ENCODE measurements at regions not wholly inside any gene's neighbourhood (a gene's known extent, or its start where the extent isn't known, plus 50 kb on each side); places are given as distances from the start of the nearest gene placed in this dataset.

GRCh38 chr9:108517651-108518365 is 338.0 kb downstream of the ACTL7B start:
- no peak for TF ChIP-seq CTCF (IDR thresholded peaks at IDR 0.05; ENCODE audit: low read depth, low read length)
- TF ChIP-seq EZH2phosphoT487 (IDR thresholded peaks at IDR 0.05; ENCODE audit: low read depth): no peak
- Histone ChIP-seq H2AFZ (ENCODE audit: low read depth, low read length) (no peak overlapping the region), H3K4me3 (ENCODE audit: low read length) (no peak overlapping the region)

GRCh38 chr9:108516391-108516790 is 339.4 kb downstream of the ACTL7B start:
- Histone ChIP-seq H3K4me1 (ENCODE audit: low read length) (no peaks in the 10 kb centered on the region), H3K36me3 (replicated peaks; ENCODE audit: low read depth, low read length) (no peaks in the 10 kb centered on the region), H3K79me2 (ENCODE audit: low read length) (no peaks in the 10 kb centered on the region), H3K27ac (ENCODE audit: low read length) (no peak overlapping the region), H3K4me2 (ENCODE audit: low read length) (no peak overlapping the region), H4K20me1 (ENCODE audit: insufficient read depth, low read length) (no peaks in the 10 kb centered on the region), H2AFZ (ENCODE audit: low read depth, low read length) (no peak overlapping the region), H3K27me3 (ENCODE audit: low read depth, low read length) (peaks cover 19% of the 10 kb centered on the region; the same call in 1 of the 2 replicates), H3K9ac (ENCODE audit: low read length) (no peak overlapping the region), H3K4me3 (ENCODE audit: low read length) (no peak overlapping the region), H3K9me3 (ENCODE audit: insufficient read depth, low read length) (no peaks in the 10 kb centered on the region)
- TF ChIP-seq EZH2phosphoT487 (IDR thresholded peaks at IDR 0.05; ENCODE audit: low read depth): no peak
- no peak for TF ChIP-seq CTCF (IDR thresholded peaks at IDR 0.05; ENCODE audit: low read depth, low read length)

More at GRCh38 chr9:108517651-108518365, 338.0 kb downstream of the ACTL7B start:
- Histone ChIP-seq H3K9me3 (ENCODE audit: insufficient read depth, low read length) (no peaks in the 10 kb centered on the region), H3K79me2 (ENCODE audit: low read length) (no peaks in the 10 kb centered on the region), H3K36me3 (replicated peaks; ENCODE audit: low read depth, low read length) (no peaks in the 10 kb centered on the region), H3K9ac (ENCODE audit: low read length) (no peak overlapping the region), H3K27ac (ENCODE audit: low read length) (no peak overlapping the region), H3K4me1 (ENCODE audit: low read length) (no peaks in the 10 kb centered on the region), H3K27me3 (ENCODE audit: low read depth, low read length) (peaks cover 19% of the 10 kb centered on the region; the same call in 1 of the 2 replicates), H3K4me2 (ENCODE audit: low read length) (no peak overlapping the region), H4K20me1 (ENCODE audit: insufficient read depth, low read length) (no peaks in the 10 kb centered on the region)

GRCh38 chr9:108515856-108516255 is 339.9 kb downstream of the ACTL7B start:
- Histone ChIP-seq H2AFZ (ENCODE audit: low read depth, low read length) (no peak overlapping the region), H3K79me2 (ENCODE audit: low read length) (no peaks in the 10 kb centered on the region), H3K4me3 (ENCODE audit: low read length) (no peak overlapping the region), H3K9me3 (ENCODE audit: insufficient read depth, low read length) (no peaks in the 10 kb centered on the region), H4K20me1 (ENCODE audit: insufficient read depth, low read length) (no peaks in the 10 kb centered on the region), H3K27me3 (ENCODE audit: low read depth, low read length) (peaks cover 19% of the 10 kb centered on the region; the same call in 1 of the 2 replicates), H3K4me1 (ENCODE audit: low read length) (no peaks in the 10 kb centered on the region), H3K9ac (ENCODE audit: low read length) (no peak overlapping the region), H3K27ac (ENCODE audit: low read length) (no peak overlapping the region), H3K4me2 (ENCODE audit: low read length) (no peak overlapping the region), H3K36me3 (replicated peaks; ENCODE audit: low read depth, low read length) (no peaks in the 10 kb centered on the region)
- TF ChIP-seq CTCF (IDR thresholded peaks at IDR 0.05; ENCODE audit: low read depth, low read length) (no peak), EZH2phosphoT487 (IDR thresholded peaks at IDR 0.05; ENCODE audit: low read depth) (no peak)

GRCh38 chr9:108512426-108513173 is 343.2 kb downstream of the ACTL7B start:
- Histone ChIP-seq H3K79me2 (ENCODE audit: low read length) (no peaks in the 10 kb centered on the region), H3K4me2 (ENCODE audit: low read length) (no peak overlapping the region), H3K9ac (ENCODE audit: low read length) (no peak overlapping the region), H3K4me3 (ENCODE audit: low read length) (no peak overlapping the region), H3K27me3 (ENCODE audit: low read depth, low read length) (peaks cover 7% of the 10 kb centered on the region; the same call in 1 of the 2 replicates), H3K36me3 (replicated peaks; ENCODE audit: low read depth, low read length) (no peaks in the 10 kb centered on the region), H4K20me1 (ENCODE audit: insufficient read depth, low read length) (no peaks in the 10 kb centered on the region), H2AFZ (ENCODE audit: low read depth, low read length) (no peak overlapping the region), H3K27ac (ENCODE audit: low read length) (no peak overlapping the region), H3K9me3 (ENCODE audit: insufficient read depth, low read length) (no peaks in the 10 kb centered on the region), H3K4me1 (ENCODE audit: low read length) (no peaks in the 10 kb centered on the region)
- TF ChIP-seq EZH2phosphoT487 (IDR thresholded peaks at IDR 0.05; ENCODE audit: low read depth) (no peak), CTCF (IDR thresholded peaks at IDR 0.05; ENCODE audit: low read depth, low read length) (no peak)
